ENCODE measurements at regions not wholly inside any gene's neighbourhood (a gene's known extent, or its start where the extent isn't known, plus 50 kb on each side); places are given as distances from the start of the nearest gene placed in this dataset.

GRCh38 chr21:23452384-23453083, 2154.7 kb downstream of the MRPL39 start:
- H2AFZ ChIP-seq (ENCODE audit: insufficient read depth, low read depth, low read length, poor library complexity, severe bottlenecking): no peak overlapping the region
- peak overlapping the region in 1 of 5 experiments; percentile 21 for H3K4me3 ChIP-seq (ENCODE audit: control extremely low read depth in 1 of 5, extremely low read depth in 1 of 5, insufficient read depth in 1 of 5, low read depth in 2 of 5, low read length in 4 of 5)
- no peaks in the 10 kb centered on the region for H3K79me2 ChIP-seq (ENCODE audit: control insufficient read depth, insufficient read depth, low read length)
- no peaks in the 10 kb centered on the region for H3K9me3 Mint-ChIP-seq (ENCODE audit: insufficient read depth)
- peak overlapping the region; percentile 34 for H3K4me3 Mint-ChIP-seq
- H3K4me1 ChIP-seq (ENCODE audit: control insufficient read depth in 2 of 2, insufficient read depth in 2 of 2, low read length in 2 of 2): no peaks in the 10 kb centered on the region
- ChIA-PET POLR2A (no interaction called here), CTCF (no interaction called here)
- TF ChIP-seq CTCF (IDR thresholded peaks at IDR 0.05) (peak; percentile 10), EZH2 (IDR thresholded peaks at IDR 0.05; ENCODE audit: borderline replicate concordance, insufficient read depth, low read depth, low read length, poor library complexity, severe bottlenecking) (no peak)
- no peak overlapping the region for H3K27ac Mint-ChIP-seq
- H4K20me1 ChIP-seq (ENCODE audit: control insufficient read depth, insufficient read depth, low read length, poor library complexity, severe bottlenecking): no peaks in the 10 kb centered on the region
- H3K9ac ChIP-seq (ENCODE audit: low read length): no peak overlapping the region
- DNase-seq (peak; percentile 6), ATAC-seq (ENCODE audit: low read depth) (no peak)
- peaks cover 0 to 2% (median 0%) of the 10 kb centered on the region in 3 donors for H3K9me3 ChIP-seq (ENCODE audit: control extremely low read depth in 1 of 3, control insufficient read depth in 2 of 3, insufficient read depth in 1 of 3, low read length in 2 of 3)
- H3K27me3 Mint-ChIP-seq: no peaks in the 10 kb centered on the region
- no peaks in the 10 kb centered on the region for H3K27me3 ChIP-seq (replicated peaks in 1 of 4; ENCODE audit: control extremely low read depth in 1 of 4, control insufficient read depth in 3 of 4, insufficient read depth in 4 of 4, low read length in 3 of 4)
- 49% methylated on average over 12 of the region's 19 CpGs for WGBS (ENCODE audit: insufficient coverage)
- intact Hi-C loops (cut with micrococcal nuclease): no loop called here
- no peak overlapping the region for H3K27ac ChIP-seq (ENCODE audit: low read length in 2 of 2)
- no peaks in the 10 kb centered on the region for H3K36me3 ChIP-seq (replicated peaks in 1 of 2; ENCODE audit: control extremely low read depth in 1 of 2, control insufficient read depth in 1 of 2, extremely low read depth in 1 of 2, insufficient read depth in 2 of 2, low read length in 1 of 2)
- H3K4me1 Mint-ChIP-seq: peaks cover 3% of the 10 kb centered on the region
- H3K4me2 ChIP-seq (replicated peaks; ENCODE audit: low read depth, low read length, poor library complexity, severe bottlenecking): peak overlapping the region; percentile 37

- no peak overlapping the region for H3K4me3 Mint-ChIP-seq
- Histone ChIP-seq H3K27me3 (replicated peaks in 1 of 4; ENCODE audit: control extremely low read depth in 1 of 4, control insufficient read depth in 3 of 4, insufficient read depth in 4 of 4, low read length in 3 of 4) (no peaks in the 10 kb centered on the region), H3K4me2 (replicated peaks; ENCODE audit: low read depth, low read length, poor library complexity, severe bottlenecking) (no peak overlapping the region), H3K36me3 (replicated peaks in 1 of 2; ENCODE audit: control extremely low read depth in 1 of 2, control insufficient read depth in 1 of 2, extremely low read depth in 1 of 2, insufficient read depth in 2 of 2, low read length in 1 of 2) (no peaks in the 10 kb centered on the region), H3K9ac (ENCODE audit: low read length) (no peak overlapping the region), H2AFZ (ENCODE audit: insufficient read depth, low read depth, low read length, poor library complexity, severe bottlenecking) (no peak overlapping the region), H4K20me1 (ENCODE audit: control insufficient read depth, insufficient read depth, low read length, poor library complexity, severe bottlenecking) (no peaks in the 10 kb centered on the region), H3K4me3 (ENCODE audit: control extremely low read depth in 1 of 5, extremely low read depth in 1 of 5, insufficient read depth in 1 of 5, low read depth in 2 of 5, low read length in 4 of 5) (no peak overlapping the region), H3K9me3 (ENCODE audit: control extremely low read depth in 1 of 3, control insufficient read depth in 2 of 3, insufficient read depth in 1 of 3, low read length in 2 of 3) (no peaks in the 10 kb centered on the region), H3K79me2 (ENCODE audit: control insufficient read depth, insufficient read depth, low read length) (no peaks in the 10 kb centered on the region), H3K27ac (ENCODE audit: low read length in 2 of 2) (no peak overlapping the region), H3K4me1 (ENCODE audit: control insufficient read depth in 2 of 2, insufficient read depth in 2 of 2, low read length in 2 of 2) (no peaks in the 10 kb centered on the region)
- intact Hi-C loops (cut with micrococcal nuclease): no loop called here
- no peak overlapping the region for H3K27ac Mint-ChIP-seq
- ChIA-PET POLR2A (no interaction called here), CTCF (no interaction called here)
- WGBS (ENCODE audit: insufficient coverage): 83% methylated on average over 1 of the region's 1 CpG
- H3K9me3 Mint-ChIP-seq (ENCODE audit: insufficient read depth): no peaks in the 10 kb centered on the region
- no peak for DNase-seq
- no peaks in the 10 kb centered on the region for H3K4me1 Mint-ChIP-seq
- TF ChIP-seq EZH2 (IDR thresholded peaks at IDR 0.05; ENCODE audit: borderline replicate concordance, insufficient read depth, low read depth, low read length, poor library complexity, severe bottlenecking): no peak
- TF ChIP-seq CTCF (IDR thresholded peaks at IDR 0.05): no peak
- ATAC-seq (ENCODE audit: low read depth): no peak
- H3K27me3 Mint-ChIP-seq: no peaks in the 10 kb centered on the region
Measured at GRCh38 chr21:23445307-23445706, 2162.0 kb downstream of the MRPL39 start.

All from B cell (primary cell).